ENCODE measurements at regions not wholly inside any gene's neighbourhood (a gene's known extent, or its start where the extent isn't known, plus 50 kb on each side); places are given as distances from the start of the nearest gene placed in this dataset.
"Not testable (repeated sequence)": the region's sequence is repeated elsewhere in the genome, so short reads cannot be mapped to it uniquely, and the experiment has no call there.

DNA sequence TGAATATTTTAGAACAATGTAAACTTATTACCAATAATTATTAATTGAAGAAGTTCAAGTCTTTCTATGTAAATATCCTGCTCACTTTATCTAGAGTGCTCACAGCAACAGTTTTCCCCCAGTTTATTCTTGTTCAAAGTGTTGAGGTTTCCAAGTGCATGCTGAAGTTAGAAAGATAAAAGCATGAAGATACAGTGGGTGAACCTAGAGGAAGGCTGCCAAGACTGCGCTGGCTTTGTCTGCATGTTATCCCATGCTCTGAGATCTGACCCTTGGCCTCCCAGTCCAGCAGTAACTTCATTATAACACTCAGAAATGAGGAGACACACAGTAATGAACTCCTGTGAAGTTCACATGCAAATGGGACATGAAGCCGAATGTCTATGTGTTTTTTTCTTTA lies 76.0 kb upstream of the PIP5K1B start:
- H3K9me3 ChIP-seq (ENCODE audit: insufficient read depth, low read depth, low read length) = no peaks in the 10 kb centered on the region
- DNase-seq (ENCODE audit: low read depth) = no peak
- H2AFZ ChIP-seq (ENCODE audit: low read depth, low read length) = no peak overlapping the region
- no peaks in the 10 kb centered on the region for H3K36me3 ChIP-seq (ENCODE audit: insufficient read depth, low read length)
- no peaks in the 10 kb centered on the region for H3K9me3 Mint-ChIP-seq (ENCODE audit: unreplicated experiment)
- no peak for TF ChIP-seq EZH2 (IDR thresholded peaks at IDR 0.05; ENCODE audit: insufficient read depth, low read length)
- TF ChIP-seq, protein P1, sequence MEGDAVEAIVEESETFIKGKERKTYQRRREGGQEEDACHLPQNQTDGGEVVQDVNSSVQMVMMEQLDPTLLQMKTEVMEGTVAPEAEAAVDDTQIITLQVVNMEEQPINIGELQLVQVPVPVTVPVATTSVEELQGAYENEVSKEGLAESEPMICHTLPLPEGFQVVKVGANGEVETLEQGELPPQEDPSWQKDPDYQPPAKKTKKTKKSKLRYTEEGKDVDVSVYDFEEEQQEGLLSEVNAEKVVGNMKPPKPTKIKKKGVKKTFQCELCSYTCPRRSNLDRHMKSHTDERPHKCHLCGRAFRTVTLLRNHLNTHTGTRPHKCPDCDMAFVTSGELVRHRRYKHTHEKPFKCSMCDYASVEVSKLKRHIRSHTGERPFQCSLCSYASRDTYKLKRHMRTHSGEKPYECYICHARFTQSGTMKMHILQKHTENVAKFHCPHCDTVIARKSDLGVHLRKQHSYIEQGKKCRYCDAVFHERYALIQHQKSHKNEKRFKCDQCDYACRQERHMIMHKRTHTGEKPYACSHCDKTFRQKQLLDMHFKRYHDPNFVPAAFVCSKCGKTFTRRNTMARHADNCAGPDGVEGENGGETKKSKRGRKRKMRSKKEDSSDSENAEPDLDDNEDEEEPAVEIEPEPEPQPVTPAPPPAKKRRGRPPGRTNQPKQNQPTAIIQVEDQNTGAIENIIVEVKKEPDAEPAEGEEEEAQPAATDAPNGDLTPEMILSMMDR (IDR thresholded peaks at IDR 0.05; ENCODE audit: insufficient read depth, low read depth, low read length) = no peak
- H3K27me3 Mint-ChIP-seq (ENCODE audit: low read depth, unreplicated experiment) = peaks cover 5% of the 10 kb centered on the region
- no peak overlapping the region for H3K27ac ChIP-seq (ENCODE audit: low read depth, low read length)
- H3K4me1 Mint-ChIP-seq (ENCODE audit: low read depth, unreplicated experiment) = no peaks in the 10 kb centered on the region
- H3K27ac Mint-ChIP-seq (ENCODE audit: unreplicated experiment) = no peak overlapping the region
- H3K4me2 ChIP-seq (ENCODE audit: low read length) = no peak overlapping the region
- no peak for FAIRE-seq
- no peaks in the 10 kb centered on the region for H3K36me3 Mint-ChIP-seq (ENCODE audit: low read depth, unreplicated experiment)
- H3K4me3 ChIP-seq (ENCODE audit: insufficient read depth, low read depth, low read length) = no peak overlapping the region
- no peaks in the 10 kb centered on the region for H3K4me1 ChIP-seq (ENCODE audit: insufficient read depth, low read length)
- H3K79me2 ChIP-seq (ENCODE audit: insufficient read depth, low read length) = no peaks in the 10 kb centered on the region
- H4K20me1 ChIP-seq (ENCODE audit: insufficient read depth, low read length) = no peaks in the 10 kb centered on the region
- H3K27me3 ChIP-seq (ENCODE audit: insufficient read depth, low read length) = no peaks in the 10 kb centered on the region
- no peak overlapping the region for H3K4me3 Mint-ChIP-seq (ENCODE audit: unreplicated experiment)
- H3K9ac ChIP-seq (ENCODE audit: low read length) = no peak overlapping the region

DNA sequence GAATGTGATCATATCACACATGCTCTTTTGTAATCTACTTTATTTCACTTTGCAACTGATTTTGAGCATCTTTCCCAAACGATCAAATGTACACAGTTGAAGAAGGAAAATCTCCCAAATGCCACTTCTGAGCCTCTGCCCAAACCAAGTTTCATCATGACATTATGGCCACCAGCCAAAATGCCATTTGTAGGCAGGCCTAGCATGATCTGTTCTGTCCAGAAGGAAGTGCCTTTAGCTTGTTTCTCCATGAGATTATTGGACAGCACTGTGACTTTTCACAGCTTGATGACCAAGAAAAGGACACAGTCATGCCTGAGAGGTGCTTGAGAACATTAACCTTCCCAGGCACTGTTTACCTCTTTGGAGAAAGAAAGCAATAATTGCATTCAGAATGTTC lies 73.2 kb upstream of the PIP5K1B start:
- Histone ChIP-seq H3K27ac (ENCODE audit: low read depth, low read length) (no peak overlapping the region), H3K9ac (ENCODE audit: low read length) (no peak overlapping the region), H3K4me2 (ENCODE audit: low read length) (no peak overlapping the region), H3K9me3 (ENCODE audit: insufficient read depth, low read depth, low read length) (no peaks in the 10 kb centered on the region), H3K27me3 (ENCODE audit: insufficient read depth, low read length) (no peaks in the 10 kb centered on the region), H3K36me3 (ENCODE audit: insufficient read depth, low read length) (no peaks in the 10 kb centered on the region), H4K20me1 (ENCODE audit: insufficient read depth, low read length) (no peaks in the 10 kb centered on the region), H3K4me3 (ENCODE audit: insufficient read depth, low read depth, low read length) (no peak overlapping the region), H2AFZ (ENCODE audit: low read depth, low read length) (no peak overlapping the region), H3K4me1 (ENCODE audit: insufficient read depth, low read length) (no peaks in the 10 kb centered on the region), H3K79me2 (ENCODE audit: insufficient read depth, low read length) (no peaks in the 10 kb centered on the region)
- TF ChIP-seq, protein P1 (IDR thresholded peaks at IDR 0.05; ENCODE audit: insufficient read depth, low read depth, low read length) = no peak
- no peak for TF ChIP-seq EZH2 (IDR thresholded peaks at IDR 0.05; ENCODE audit: insufficient read depth, low read length)
- Mint-ChIP-seq H3K4me1 (ENCODE audit: low read depth, unreplicated experiment) (no peaks in the 10 kb centered on the region), H3K9me3 (ENCODE audit: unreplicated experiment) (no peaks in the 10 kb centered on the region), H3K36me3 (ENCODE audit: low read depth, unreplicated experiment) (no peaks in the 10 kb centered on the region), H3K27me3 (ENCODE audit: low read depth, unreplicated experiment) (peaks cover 10% of the 10 kb centered on the region), H3K27ac (ENCODE audit: unreplicated experiment) (no peak overlapping the region), H3K4me3 (ENCODE audit: unreplicated experiment) (no peak overlapping the region)
- FAIRE-seq (no peak), DNase-seq (ENCODE audit: low read depth) (no peak)

DNA sequence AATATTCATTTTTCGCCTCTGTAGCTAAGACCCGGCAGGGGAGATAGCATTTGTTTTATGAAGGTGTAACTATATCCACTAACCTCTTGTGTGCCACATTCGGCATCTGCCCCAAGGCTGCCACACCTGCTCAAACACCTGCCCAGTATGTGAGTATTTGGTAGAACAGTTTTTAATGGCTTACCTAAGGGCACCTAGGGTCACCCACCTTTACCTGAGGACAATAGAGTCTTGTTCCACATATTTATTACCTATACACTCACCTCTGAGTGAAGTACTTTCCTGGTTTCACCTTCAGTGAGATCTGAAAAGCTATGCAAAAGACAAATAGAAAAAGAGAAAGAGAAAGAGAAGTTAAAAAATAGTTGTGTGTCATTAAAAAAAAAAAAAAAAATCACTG lies 68.0 kb upstream of the PIP5K1B start:
- FAIRE-seq (no peak), DNase-seq (ENCODE audit: low read depth) (no peak)
- TF ChIP-seq EZH2 (IDR thresholded peaks at IDR 0.05; ENCODE audit: insufficient read depth, low read length) = no peak
- TF ChIP-seq, protein P1 (IDR thresholded peaks at IDR 0.05; ENCODE audit: insufficient read depth, low read depth, low read length) = no peak
- H3K79me2 ChIP-seq (ENCODE audit: insufficient read depth, low read length) = no peaks in the 10 kb centered on the region
- no peaks in the 10 kb centered on the region for H3K9me3 Mint-ChIP-seq (ENCODE audit: unreplicated experiment)
- H3K4me2 ChIP-seq (ENCODE audit: low read length) = no peak overlapping the region
- no peaks in the 10 kb centered on the region for H3K4me1 Mint-ChIP-seq (ENCODE audit: low read depth, unreplicated experiment)
- H3K27ac ChIP-seq (ENCODE audit: low read depth, low read length) = no peak overlapping the region
- H3K9ac ChIP-seq (ENCODE audit: low read length) = no peak overlapping the region
- H3K36me3 Mint-ChIP-seq (ENCODE audit: low read depth, unreplicated experiment) = no peaks in the 10 kb centered on the region
- no peak overlapping the region for H3K4me3 ChIP-seq (ENCODE audit: insufficient read depth, low read depth, low read length)
- H3K9me3 ChIP-seq (ENCODE audit: insufficient read depth, low read depth, low read length) = no peaks in the 10 kb centered on the region
- H3K4me1 ChIP-seq (ENCODE audit: insufficient read depth, low read length) = no peaks in the 10 kb centered on the region
- no peak overlapping the region for H2AFZ ChIP-seq (ENCODE audit: low read depth, low read length)
- no peak overlapping the region for H3K27ac Mint-ChIP-seq (ENCODE audit: unreplicated experiment)
- no peak overlapping the region for H3K4me3 Mint-ChIP-seq (ENCODE audit: unreplicated experiment)
- no peaks in the 10 kb centered on the region for H3K27me3 ChIP-seq (ENCODE audit: insufficient read depth, low read length)
- H4K20me1 ChIP-seq (ENCODE audit: insufficient read depth, low read length) = no peaks in the 10 kb centered on the region
- no peaks in the 10 kb centered on the region for H3K36me3 ChIP-seq (ENCODE audit: insufficient read depth, low read length)
- peaks cover 19% of the 10 kb centered on the region for H3K27me3 Mint-ChIP-seq (ENCODE audit: low read depth, unreplicated experiment)

DNA sequence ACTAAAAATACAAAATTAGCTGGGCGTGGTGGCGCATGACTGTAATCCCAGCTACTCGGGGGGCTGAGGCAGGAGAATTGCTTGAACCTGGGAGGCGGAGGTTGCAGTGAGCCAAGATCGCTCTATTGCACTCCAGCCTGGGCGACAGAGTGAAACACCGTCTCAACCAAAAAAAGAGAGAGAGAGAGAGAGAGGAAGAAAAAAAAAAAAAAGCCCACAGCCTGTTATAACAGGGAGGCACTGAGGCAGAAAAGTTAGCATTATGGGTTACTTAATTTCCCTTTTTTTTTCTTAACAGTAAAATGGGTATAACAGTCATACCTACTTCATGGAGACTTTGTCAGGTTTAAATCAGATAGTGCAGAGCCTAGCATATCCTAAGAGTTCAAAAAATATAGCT lies 65.8 kb upstream of the PIP5K1B start:
- H3K9ac ChIP-seq (ENCODE audit: low read length); FAIRE-seq; H3K27me3 ChIP-seq (ENCODE audit: insufficient read depth, low read length); H3K36me3 Mint-ChIP-seq (ENCODE audit: low read depth, unreplicated experiment); H3K4me1 ChIP-seq (ENCODE audit: insufficient read depth, low read length); H3K4me3 Mint-ChIP-seq (ENCODE audit: unreplicated experiment); H2AFZ ChIP-seq (ENCODE audit: low read depth, low read length); H4K20me1 ChIP-seq (ENCODE audit: insufficient read depth, low read length); H3K36me3 ChIP-seq (ENCODE audit: insufficient read depth, low read length); H3K4me1 Mint-ChIP-seq (ENCODE audit: low read depth, unreplicated experiment); H3K27ac ChIP-seq (ENCODE audit: low read depth, low read length); H3K4me3 ChIP-seq (ENCODE audit: insufficient read depth, low read depth, low read length); H3K27ac Mint-ChIP-seq (ENCODE audit: unreplicated experiment); H3K9me3 Mint-ChIP-seq (ENCODE audit: unreplicated experiment); H3K9me3 ChIP-seq (ENCODE audit: insufficient read depth, low read depth, low read length); DNase-seq (ENCODE audit: low read depth); H3K79me2 ChIP-seq (ENCODE audit: insufficient read depth, low read length); H3K4me2 ChIP-seq (ENCODE audit: low read length): not testable (repeated sequence)
- H3K27me3 Mint-ChIP-seq (ENCODE audit: low read depth, unreplicated experiment) = peaks cover 19% of the 10 kb centered on the region
